Activated naive CD4-positive, alpha-beta T cell treated with anti-CD3 and anti-CD28 coated beads for 36 hours (primary cell): ENCODE measurements at regions not wholly inside any gene's neighbourhood (a gene's known extent, or its start where the extent isn't known, plus 50 kb on each side); places are given as distances from the start of the nearest gene placed in this dataset.
"Not testable (repeated sequence)": the region's sequence is repeated elsewhere in the genome, so short reads cannot be mapped to it uniquely, and the experiment has no call there.

Experiments used
- CTCF ChIA-PET: fragments of 350-600 bp; sonication (Branson Sonifier 250); formaldehyde crosslinking; loops from one replicate; lab custom pipeline; 2021; ENCODE audit warnings: antibody characterized with exemption; lab: Charles Lee
- DNase-seq: peaks from one replicate; pipeline ENCODE4 v3.0.0-alpha.2; 2020
- H3K27ac Mint-ChIP-seq: one replicate; pipeline ENCODE4 v1.8.0; 2021; ENCODE audit warnings: mild to moderate bottlenecking, mixed read lengths
- H3K27me3 Mint-ChIP-seq: one replicate; pipeline ENCODE4 v1.8.0; 2021; ENCODE audit warnings: low read depth, mixed read lengths
- H3K36me3 Mint-ChIP-seq: one replicate; pipeline ENCODE4 v1.8.0; 2021; ENCODE audit warnings: low read depth, mixed read lengths
- H3K4me1 Mint-ChIP-seq: one replicate; pipeline ENCODE4 v1.8.0; 2021; ENCODE audit warnings: low read depth, mixed read lengths
- H3K4me3 Mint-ChIP-seq: one replicate; pipeline ENCODE4 v1.8.0; 2021; ENCODE audit warnings: mild to moderate bottlenecking, moderate library complexity, mixed read lengths
- H3K9me3 Mint-ChIP-seq: one replicate; pipeline ENCODE4 v1.8.0; 2021; ENCODE audit warnings: mixed read lengths
- intact Hi-C: fragments of 100-400 bp; cut with micrococcal nuclease; formaldehyde crosslinking; loops from one replicate; pipeline ENCODE4 v1.15.1; 2023

DNA sequence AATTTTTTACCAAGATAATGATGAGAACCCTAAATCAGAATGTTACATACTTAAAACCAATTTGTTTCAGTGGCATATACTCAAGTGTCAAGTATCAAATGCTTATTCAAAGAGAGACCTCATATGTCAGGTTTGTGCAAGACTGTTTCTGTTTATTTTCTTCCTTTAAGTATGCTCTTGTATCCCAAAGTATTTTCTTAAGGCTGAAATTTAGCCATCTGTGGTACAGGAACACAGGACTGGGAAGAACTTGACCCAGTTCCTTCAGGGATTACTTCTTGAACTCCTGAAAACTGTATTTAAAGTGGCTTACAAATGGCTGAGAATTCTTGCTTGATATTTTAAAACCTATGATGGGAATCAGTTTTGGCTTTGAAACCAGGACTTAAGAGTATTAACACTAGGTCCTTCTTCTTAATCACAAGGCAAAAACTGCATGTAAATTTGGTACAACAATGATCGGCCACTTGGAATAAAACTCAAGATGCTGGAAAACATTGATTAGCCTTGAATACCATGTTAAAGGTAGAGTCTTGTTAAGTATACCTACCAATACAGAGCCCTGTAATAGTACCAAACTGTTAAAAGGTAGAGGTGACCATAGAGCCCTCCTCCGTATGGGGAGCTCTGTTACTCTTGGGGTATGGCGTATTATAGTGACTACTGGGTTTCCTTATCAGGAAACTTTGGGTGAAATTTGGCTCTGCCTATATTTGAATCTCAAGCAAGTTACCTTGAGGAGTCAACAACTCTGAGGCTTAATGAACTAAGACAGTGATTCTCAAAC, 95.9 kb downstream of the BLID start:
- Mint-ChIP-seq H3K36me3 (no peaks in the 10 kb centered on the region), H3K9me3 (no peaks in the 10 kb centered on the region), H3K4me3 (no peak overlapping the region), H3K4me1 (no peaks in the 10 kb centered on the region), H3K27ac (no peak overlapping the region), H3K27me3 (no peaks in the 10 kb centered on the region)
- DNase-seq, result no peak
- intact Hi-C loops, result no loop called here
- CTCF ChIA-PET, result no interaction called here

DNA sequence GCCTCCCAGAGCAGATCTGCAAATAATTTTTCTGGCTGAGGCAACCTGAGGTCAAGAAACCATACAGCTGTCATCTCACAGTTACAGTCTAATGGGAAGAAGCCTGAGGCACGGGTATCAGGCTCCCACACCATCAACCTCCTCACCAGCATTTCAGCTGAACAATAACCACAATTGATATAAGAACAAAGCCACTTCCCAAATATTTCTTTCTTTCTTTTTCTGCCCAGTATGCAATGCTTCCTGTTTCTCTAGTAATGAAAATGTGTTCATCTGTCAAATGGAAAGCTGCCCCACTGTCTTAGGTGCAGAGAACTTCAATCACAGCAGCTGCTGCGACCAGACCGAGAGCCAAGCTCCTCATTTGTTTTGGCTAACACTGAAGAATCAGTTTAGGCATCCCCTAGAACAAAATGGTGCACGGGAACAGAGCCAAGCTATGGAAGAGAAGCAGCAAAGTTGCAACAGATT, 108.4 kb downstream of the BLID start:
- Mint-ChIP-seq H3K27ac (no peak overlapping the region), H3K36me3 (no peaks in the 10 kb centered on the region), H3K4me1 (no peaks in the 10 kb centered on the region), H3K27me3 (peaks cover 2% of the 10 kb centered on the region), H3K9me3 (no peaks in the 10 kb centered on the region), H3K4me3 (no peak overlapping the region)
- CTCF ChIA-PET, result no interaction called here
- DNase-seq, result no peak
- intact Hi-C loops, result no loop called here

DNA sequence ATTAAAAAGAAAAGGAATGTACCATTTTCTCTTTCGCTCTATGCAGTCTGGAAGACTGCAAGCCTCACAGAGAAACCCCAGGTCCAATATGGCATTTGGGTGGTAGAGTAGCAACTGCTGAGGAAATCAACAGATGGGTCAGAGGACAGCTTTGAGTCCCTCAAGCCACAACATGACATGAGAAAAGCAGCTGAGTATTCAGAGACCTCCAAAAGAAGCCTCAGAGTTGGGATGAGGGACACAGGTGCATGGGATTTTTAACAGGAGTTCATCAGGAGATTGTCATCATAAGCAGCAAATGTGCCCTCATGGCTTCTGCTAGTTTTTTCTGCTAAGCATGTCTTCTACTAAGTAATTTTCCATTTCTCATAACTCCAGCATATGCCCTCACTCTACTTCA, 111.6 kb downstream of the BLID start:
- Mint-ChIP-seq H3K4me1 (no peaks in the 10 kb centered on the region), H3K36me3 (no peaks in the 10 kb centered on the region), H3K27me3 (peaks cover 3% of the 10 kb centered on the region), H3K27ac (no peak overlapping the region), H3K9me3 (no peaks in the 10 kb centered on the region), H3K4me3 (no peak overlapping the region)
- CTCF ChIA-PET, result no interaction called here
- no peak for DNase-seq
- intact Hi-C loops, result no loop called here

DNA sequence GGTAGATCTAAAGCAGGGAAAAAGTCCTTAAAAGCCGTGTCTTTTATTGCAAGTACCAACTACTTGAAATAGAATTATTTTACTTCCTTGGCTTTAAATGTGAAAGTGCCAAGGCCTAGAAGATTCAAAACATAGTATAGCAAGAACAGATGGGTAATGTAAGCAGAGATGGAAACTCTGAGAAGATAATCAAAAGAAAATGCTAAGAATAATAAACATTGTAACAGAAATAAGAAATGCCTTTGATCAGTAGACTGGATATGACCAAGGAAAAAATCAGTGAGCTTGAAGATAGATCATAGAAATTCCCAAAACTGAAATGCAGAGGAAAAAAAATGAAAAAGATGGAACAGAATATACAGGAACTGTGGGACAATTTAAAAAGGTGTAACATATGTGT, 113.1 kb downstream of the BLID start:
- H3K9me3 Mint-ChIP-seq, result no peaks in the 10 kb centered on the region
- H3K27ac Mint-ChIP-seq, result no peak overlapping the region
- intact Hi-C loops, result no loop called here
- H3K36me3 Mint-ChIP-seq, result no peaks in the 10 kb centered on the region
- CTCF ChIA-PET, result no interaction called here
- H3K4me1 Mint-ChIP-seq, result no peaks in the 10 kb centered on the region
- H3K4me3 Mint-ChIP-seq, result no peak overlapping the region
- peaks cover 3% of the 10 kb centered on the region for H3K27me3 Mint-ChIP-seq
- DNase-seq, result no peak

DNA sequence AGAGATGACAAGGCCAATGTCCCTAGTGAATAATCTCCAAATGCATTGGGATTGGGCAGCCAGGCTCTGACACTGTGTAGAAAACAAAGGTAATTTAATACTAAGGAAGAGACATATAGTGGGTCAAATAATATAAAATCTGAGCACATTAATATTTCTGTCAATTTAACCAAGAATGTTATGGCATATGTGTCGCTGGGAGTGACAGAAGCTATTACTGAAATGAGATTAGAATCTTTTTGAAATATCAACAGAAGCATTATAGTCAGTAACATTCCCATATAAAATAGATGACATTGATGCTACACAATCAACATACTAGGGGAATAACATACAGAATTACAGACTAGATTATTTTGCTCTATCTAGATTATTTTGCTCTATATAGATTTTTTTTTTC, 114.0 kb downstream of the BLID start:
- no peaks in the 10 kb centered on the region for H3K36me3 Mint-ChIP-seq
- CTCF ChIA-PET, result no interaction called here
- DNase-seq, result no peak
- intact Hi-C loops, result no loop called here
- H3K27me3 Mint-ChIP-seq, result peaks cover 3% of the 10 kb centered on the region
- no peak overlapping the region for H3K4me3 Mint-ChIP-seq
- H3K27ac Mint-ChIP-seq, result no peak overlapping the region
- H3K4me1 Mint-ChIP-seq, result no peaks in the 10 kb centered on the region
- H3K9me3 Mint-ChIP-seq, result no peaks in the 10 kb centered on the region

DNA sequence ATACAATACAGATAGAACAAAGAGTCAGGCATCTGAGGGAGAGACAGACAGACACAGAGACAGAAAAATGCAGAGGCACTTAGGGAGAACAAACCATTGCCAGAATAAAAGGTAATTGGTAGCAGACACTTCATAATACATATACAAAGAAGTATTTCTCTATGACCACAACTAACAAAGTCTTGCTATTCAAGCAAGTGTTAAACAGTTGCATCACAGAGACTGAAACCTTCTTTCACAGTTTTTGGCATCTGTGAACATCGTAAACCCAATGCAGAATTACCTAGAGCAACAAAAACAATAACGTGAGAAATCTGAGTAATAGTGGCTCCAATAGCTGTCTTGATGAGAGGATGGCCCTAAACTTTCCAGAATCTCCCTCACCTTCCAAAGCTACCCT, 116.4 kb downstream of the BLID start:
- H3K4me3 Mint-ChIP-seq, result no peak overlapping the region
- H3K36me3 Mint-ChIP-seq, result no peaks in the 10 kb centered on the region
- no peaks in the 10 kb centered on the region for H3K9me3 Mint-ChIP-seq
- H3K27ac Mint-ChIP-seq, result no peak overlapping the region
- H3K4me1 Mint-ChIP-seq, result no peaks in the 10 kb centered on the region
- CTCF ChIA-PET, result no interaction called here
- intact Hi-C loops, result no loop called here
- DNase-seq, result no peak
- peaks cover 3% of the 10 kb centered on the region for H3K27me3 Mint-ChIP-seq

DNA sequence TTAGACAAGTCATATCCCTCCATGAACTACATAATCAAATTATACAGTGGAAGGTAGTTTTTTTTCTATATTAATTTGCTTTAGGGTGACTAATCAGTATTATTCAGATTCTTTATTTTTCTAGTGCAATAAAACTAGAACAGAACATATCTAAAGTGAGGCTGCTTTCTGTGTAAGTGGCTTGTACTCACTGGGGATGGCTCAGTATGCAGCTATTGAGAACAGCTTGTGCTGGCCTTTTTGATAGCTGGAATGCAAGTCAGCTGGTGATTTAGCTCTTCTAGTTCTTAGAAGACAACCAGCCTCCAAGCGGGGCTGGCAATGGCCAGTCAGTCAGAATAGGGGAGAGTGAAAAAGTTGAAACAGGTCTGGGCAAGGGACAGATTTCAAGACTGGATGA, 119.4 kb downstream of the BLID start:
- Mint-ChIP-seq H3K36me3 (no peaks in the 10 kb centered on the region), H3K27me3 (peaks cover 3% of the 10 kb centered on the region), H3K27ac (no peak overlapping the region), H3K4me3 (no peak overlapping the region), H3K4me1 (no peaks in the 10 kb centered on the region), H3K9me3 (no peaks in the 10 kb centered on the region)
- no peak for DNase-seq
- CTCF ChIA-PET, result no interaction called here
- intact Hi-C loops, result no loop called here

DNA sequence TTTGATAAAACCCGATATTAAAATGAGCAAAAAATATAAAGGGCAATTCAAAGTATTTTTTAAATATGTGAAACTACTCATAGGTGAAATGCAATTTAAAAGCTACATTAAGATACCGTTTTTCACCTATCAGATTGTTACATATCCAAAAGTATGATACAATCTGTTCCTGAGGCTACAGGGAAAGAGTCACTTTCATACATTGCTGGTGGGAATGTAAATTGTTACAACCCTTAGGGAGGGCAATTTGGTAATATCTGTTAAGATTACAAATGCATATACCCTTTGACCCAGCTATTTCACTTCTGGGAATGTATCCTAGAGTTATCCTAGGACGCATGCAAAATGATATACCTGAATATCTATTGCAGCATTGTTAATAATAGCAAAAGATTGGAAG, 132.1 kb downstream of the BLID start:
- CTCF ChIA-PET, result interaction anchor here (1.1 kb wide), 1 partner anchor 11 kb away, joined by 3 read pairs; no protein-coding TSS in a partner anchor
- Mint-ChIP-seq H3K4me1 (no peaks in the 10 kb centered on the region), H3K36me3 (no peaks in the 10 kb centered on the region), H3K27ac (no peak overlapping the region), H3K4me3 (no peak overlapping the region), H3K9me3 (no peaks in the 10 kb centered on the region), H3K27me3 (peaks cover 6% of the 10 kb centered on the region)
- intact Hi-C loops, result no loop called here
- DNase-seq, result no peak

DNA sequence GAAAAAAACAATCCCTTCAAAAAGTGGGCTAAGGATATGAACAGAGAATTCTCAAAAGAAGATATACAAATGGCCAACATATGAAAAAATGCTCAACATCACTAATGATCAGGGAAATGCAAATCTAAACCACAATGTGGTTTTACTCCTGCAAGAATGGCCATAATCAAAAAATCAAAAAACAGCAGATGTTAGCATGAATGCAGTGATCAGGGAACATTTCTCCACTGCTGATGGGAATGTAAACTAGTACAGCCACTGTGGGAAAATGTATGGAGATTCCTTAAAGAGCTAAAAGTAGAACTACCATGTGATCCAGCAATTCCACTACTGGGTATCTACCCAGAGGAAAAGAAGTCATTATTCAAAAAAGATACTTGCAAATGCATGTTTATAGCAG, 138.1 kb downstream of the BLID start:
- H3K27me3 Mint-ChIP-seq, result peaks cover 13% of the 10 kb centered on the region
- DNase-seq, intact Hi-C loops, H3K27ac Mint-ChIP-seq, H3K4me1 Mint-ChIP-seq, CTCF ChIA-PET, H3K36me3 Mint-ChIP-seq, H3K4me3 Mint-ChIP-seq, H3K9me3 Mint-ChIP-seq: not testable (repeated sequence)

DNA sequence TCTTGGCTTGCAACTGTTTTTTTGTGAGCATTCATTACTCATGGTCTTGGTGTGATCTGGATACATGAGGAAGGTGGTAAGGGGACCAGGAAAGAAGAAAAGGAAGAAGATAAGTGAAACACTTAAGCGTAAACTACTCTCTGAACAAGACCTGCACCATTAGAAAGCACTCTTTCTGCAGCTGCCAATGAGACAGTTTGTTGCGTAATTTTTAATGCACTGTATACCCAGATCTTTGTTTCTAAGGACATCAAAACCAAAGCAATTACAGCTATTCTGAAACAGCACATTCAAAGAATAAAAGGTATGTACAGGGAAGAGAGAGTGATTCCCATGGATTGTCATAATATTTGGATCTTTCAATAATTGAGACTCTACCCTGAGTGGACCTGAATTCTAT, 147.4 kb downstream of the BLID start:
- peaks cover 7% of the 10 kb centered on the region for H3K4me1 Mint-ChIP-seq
- CTCF ChIA-PET, result no interaction called here
- H3K27ac Mint-ChIP-seq, result no peak overlapping the region
- DNase-seq, result no peak
- no peaks in the 10 kb centered on the region for H3K36me3 Mint-ChIP-seq
- intact Hi-C loops, result no loop called here
- no peak overlapping the region for H3K4me3 Mint-ChIP-seq
- peaks cover 4% of the 10 kb centered on the region for H3K27me3 Mint-ChIP-seq
- peaks cover 2% of the 10 kb centered on the region for H3K9me3 Mint-ChIP-seq

DNA sequence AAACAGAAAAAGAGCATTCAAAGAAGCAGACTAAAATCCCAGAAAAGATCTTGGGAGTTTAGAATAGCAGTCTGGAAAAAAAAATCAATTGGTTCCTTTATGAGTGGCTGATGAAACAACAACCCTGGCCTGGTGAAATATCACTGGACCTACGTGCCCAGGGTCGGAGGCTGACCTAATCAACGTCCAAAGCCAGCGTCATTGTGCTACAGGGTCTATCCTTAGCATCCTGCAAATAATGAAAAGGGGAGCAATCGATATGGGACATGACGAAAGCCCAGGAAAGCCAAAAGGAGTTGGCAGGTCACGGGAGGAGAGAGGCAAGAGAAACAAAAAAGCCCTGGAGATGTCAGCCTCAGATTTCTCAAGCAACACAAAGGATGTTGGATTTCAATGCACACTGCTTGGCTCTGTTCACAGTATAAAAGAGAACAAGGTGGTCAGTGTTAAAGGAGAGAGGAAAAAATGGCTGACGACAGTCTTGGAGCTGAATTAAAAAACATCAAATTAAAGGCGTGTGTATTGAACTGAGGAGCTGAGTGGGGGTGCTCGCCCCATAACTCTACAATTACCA, 148.8 kb downstream of the BLID start:
- Mint-ChIP-seq H3K4me1 (peaks cover 7% of the 10 kb centered on the region), H3K9me3 (no peaks in the 10 kb centered on the region), H3K4me3 (no peak overlapping the region), H3K27ac (no peak overlapping the region), H3K36me3 (no peaks in the 10 kb centered on the region), H3K27me3 (peaks cover 4% of the 10 kb centered on the region)
- intact Hi-C loops, result no loop called here
- CTCF ChIA-PET, result no interaction called here
- no peak for DNase-seq

DNA sequence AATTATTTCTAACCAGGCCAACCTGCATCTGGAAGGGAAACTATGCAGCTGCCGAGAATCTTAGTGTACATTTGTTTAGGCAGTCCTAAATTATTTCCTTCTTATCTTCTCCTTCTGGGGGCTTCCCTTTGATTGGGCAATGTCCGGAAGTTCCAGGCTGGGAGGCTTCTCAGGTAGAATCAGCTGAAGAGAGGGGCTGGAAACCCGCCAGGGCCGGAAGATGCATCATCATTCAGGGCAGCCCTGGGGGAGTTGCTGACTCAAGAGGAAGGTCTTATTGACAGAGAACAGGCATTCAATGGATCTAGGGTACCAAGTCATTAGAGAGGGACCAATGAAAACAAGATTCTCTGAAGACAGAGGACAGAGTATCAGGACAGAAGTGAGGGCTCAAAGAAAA, 150.7 kb downstream of the BLID start:
- intact Hi-C loops, result no loop called here
- Mint-ChIP-seq H3K27me3 (peaks cover 4% of the 10 kb centered on the region), H3K4me3 (no peak overlapping the region), H3K9me3 (no peaks in the 10 kb centered on the region), H3K27ac (no peak overlapping the region), H3K4me1 (peaks cover 7% of the 10 kb centered on the region), H3K36me3 (no peaks in the 10 kb centered on the region)
- no peak for DNase-seq
- CTCF ChIA-PET, result no interaction called here

DNA sequence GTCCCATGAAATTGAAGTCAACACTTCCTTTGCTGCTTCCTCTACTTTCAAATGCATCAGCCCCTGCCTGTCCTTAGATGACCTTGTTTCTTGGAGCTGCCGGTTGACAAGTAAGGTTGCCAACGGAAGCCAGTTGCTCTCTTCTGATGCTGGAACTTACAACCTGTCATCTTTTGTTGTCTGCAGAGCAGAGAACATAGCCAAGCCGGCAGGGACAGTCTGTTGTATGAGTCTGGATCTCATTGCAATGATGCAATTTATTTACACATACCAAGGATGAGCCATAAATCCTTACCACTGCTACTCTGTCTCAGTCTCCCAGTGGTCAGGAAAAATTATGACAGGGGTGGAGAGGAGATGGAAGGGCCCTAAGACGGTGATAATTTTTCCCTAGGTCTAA, 151.4 kb downstream of the BLID start:
- Mint-ChIP-seq H3K4me1 (peaks cover 7% of the 10 kb centered on the region), H3K27me3 (peaks cover 4% of the 10 kb centered on the region), H3K4me3 (no peak overlapping the region), H3K27ac (no peak overlapping the region), H3K36me3 (no peaks in the 10 kb centered on the region), H3K9me3 (no peaks in the 10 kb centered on the region)
- CTCF ChIA-PET, result no interaction called here
- intact Hi-C loops, result no loop called here
- no peak for DNase-seq
